Breast epithelium (tissue), 4 donors: ENCODE measurements at regions not wholly inside any gene's neighbourhood (a gene's known extent, or its start where the extent isn't known, plus 50 kb on each side); places are given as distances from the start of the nearest gene placed in this dataset.

ENCODE experiments used
- DNase-seq, 2 donors: peaks; one replicate each; pipeline ENCODE4 v3.0.0-alpha.2; 2019; ENCODE audit warnings: low spot score in 2 of 2
- H3K27ac ChIP-seq, 2 donors: fragments of 200-600 bp; sonication (generic) in 1 of 2; one replicate each; pipeline ENCODE4 v1.5.1; 2016 to 2019; ENCODE audit warnings: mild to moderate bottlenecking in 1 of 2
- H3K27me3 ChIP-seq, 2 donors: fragments of 200-600 bp; sonication (generic) in 1 of 2; one replicate each; pipeline versions ENCODE4 v1.5.1 to v1.6.0; 2017 to 2019; ENCODE audit warnings: control low read depth in 1 of 2, mild to moderate bottlenecking in 1 of 2
- H3K36me3 ChIP-seq: fragments of 200-600 bp; one replicate; pipeline ENCODE4 v1.5.1; 2019
- H3K4me1 ChIP-seq, 2 donors: fragments of 200-600 bp; sonication (generic); one replicate each; pipeline ENCODE4 v1.5.1; 2016 to 2019; ENCODE audit warnings: control low read depth in 1 of 2
- H3K4me3 ChIP-seq, 3 donors: fragments of 200-600 bp; sonication (generic); 1 replicate in 2 of 3; 2 replicates in 1 of 3; pipeline ENCODE4 v1.5.1; 2016 to 2019; ENCODE audit warnings: mild to moderate bottlenecking in 3 of 3, moderate library complexity in 2 of 3
- H3K9me3 ChIP-seq, 2 donors: fragments of 200-600 bp; sonication (generic) in 1 of 2; one replicate each; pipeline ENCODE4 v1.5.1; 2016 to 2019; ENCODE audit warnings: control low read depth in 1 of 2
- CTCF ChIP-seq, 3 donors: fragments of 450-650 bp; IDR thresholded peaks; one replicate each; pipeline ENCODE4 v1.5.1; 2016 to 2017; ENCODE audit warnings: antibody characterized with exemption in 3 of 3, mild to moderate bottlenecking in 3 of 3, moderate library complexity in 3 of 3
- POLR2A ChIP-seq: fragments of 450-650 bp; IDR thresholded peaks from one replicate; pipeline ENCODE4 v1.6.1; 2016; ENCODE audit warnings: antibody characterized with exemption, mild to moderate bottlenecking, moderate library complexity
- POLR2AphosphoS5 ChIP-seq, 3 donors: sonication (generic); formaldehyde crosslinking; IDR thresholded peaks; one replicate each; pipeline ENCODE4 v1.6.1; 2017; ENCODE audit warnings: antibody characterized with exemption in 3 of 3
- intact Hi-C: fragments of 100-400 bp; cut with DNase I; formaldehyde crosslinking; loops from one replicate; pipeline ENCODE4 v1.15.1; 2023; ENCODE audit warnings: low total_unique reads

- intact Hi-C loops = no loop called here
- Histone ChIP-seq H3K9me3 (peaks cover 0 to 5% of the 10 kb centered on the region in 2 donors), H3K27ac (no peak overlapping the region), H3K27me3 (no peaks in the 10 kb centered on the region), H3K4me3 (no peak overlapping the region), H3K4me1 (no peaks in the 10 kb centered on the region), H3K36me3 (no peaks in the 10 kb centered on the region)
- no peak for TF ChIP-seq POLR2A
- no peak for DNase-seq
Measured at GRCh38 chr18:25669741-25670140, 317.8 kb upstream of the ZNF521 start.

- Histone ChIP-seq H3K36me3 (no peaks in the 10 kb centered on the region), H3K4me3 (no peak overlapping the region), H3K4me1 (no peaks in the 10 kb centered on the region), H3K27ac (no peak overlapping the region), H3K27me3 (no peaks in the 10 kb centered on the region), H3K9me3 (no peaks in the 10 kb centered on the region)
- TF ChIP-seq POLR2AphosphoS5 (IDR thresholded peaks at IDR 0.05) (no peak), POLR2A (no peak), CTCF (IDR thresholded peaks at IDR 0.05) (no peak)
- intact Hi-C loops = no loop called here
- DNase-seq = no peak
Measured at GRCh38 chr18:25662272-25662671, 310.3 kb upstream of the ZNF521 start.

- intact Hi-C loops = no loop called here
- no peak for DNase-seq
- H3K4me1 ChIP-seq = no peaks in the 10 kb centered on the region
- H3K9me3 ChIP-seq = no peaks in the 10 kb centered on the region
- no peaks in the 10 kb centered on the region for H3K36me3 ChIP-seq
- H3K27me3 ChIP-seq = no peaks in the 10 kb centered on the region
- no peak overlapping the region for H3K4me3 ChIP-seq
- no peak overlapping the region for H3K27ac ChIP-seq
- TF ChIP-seq POLR2A = no peak
- no peak for TF ChIP-seq POLR2AphosphoS5 (IDR thresholded peaks at IDR 0.05)
- TF ChIP-seq CTCF (IDR thresholded peaks at IDR 0.05) = no peak
Measured at GRCh38 chr18:25661831-25662230, 309.9 kb upstream of the ZNF521 start.

- H3K4me1 ChIP-seq = no peaks in the 10 kb centered on the region
- no peak for TF ChIP-seq POLR2AphosphoS5 (IDR thresholded peaks at IDR 0.05)
- TF ChIP-seq CTCF (IDR thresholded peaks at IDR 0.05) = no peak
- no peak for TF ChIP-seq POLR2A
- intact Hi-C loops = no loop called here
Measured at GRCh38 chr18:25659541-25659940, 307.6 kb upstream of the ZNF521 start.

GRCh38 chr18:25658476-25658875, 306.5 kb upstream of the ZNF521 start:
- Histone ChIP-seq H3K4me1 (no peaks in the 10 kb centered on the region), H3K9me3 (no peaks in the 10 kb centered on the region), H3K36me3 (no peaks in the 10 kb centered on the region), H3K27ac (no peak overlapping the region), H3K4me3 (no peak overlapping the region), H3K27me3 (no peaks in the 10 kb centered on the region)
- intact Hi-C loops = no loop called here
- no peak for DNase-seq
- TF ChIP-seq CTCF (IDR thresholded peaks at IDR 0.05) (no peak), POLR2AphosphoS5 (IDR thresholded peaks at IDR 0.05) (no peak), POLR2A (no peak)

More at GRCh38 chr18:25659541-25659940, 307.6 kb upstream of the ZNF521 start:
- Histone ChIP-seq H3K27ac (no peak overlapping the region), H3K9me3 (no peaks in the 10 kb centered on the region), H3K4me3 (no peak overlapping the region), H3K36me3 (no peaks in the 10 kb centered on the region), H3K27me3 (no peaks in the 10 kb centered on the region)
- DNase-seq = no peak

- H3K36me3 ChIP-seq = no peaks in the 10 kb centered on the region
- TF ChIP-seq POLR2A = no peak
- no peak for TF ChIP-seq POLR2AphosphoS5 (IDR thresholded peaks at IDR 0.05)
- no peak overlapping the region for H3K4me3 ChIP-seq
- intact Hi-C loops = no loop called here
- H3K27me3 ChIP-seq = no peaks in the 10 kb centered on the region
- no peaks in the 10 kb centered on the region for H3K9me3 ChIP-seq
- DNase-seq = no peak
- no peak overlapping the region for H3K27ac ChIP-seq
- no peaks in the 10 kb centered on the region for H3K4me1 ChIP-seq
Measured at GRCh38 chr18:25651553-25651952, 299.6 kb upstream of the ZNF521 start.
